Choroid plexus epithelial cell (primary cell): ENCODE measurements at regions not wholly inside any gene's neighbourhood (a gene's known extent, or its start where the extent isn't known, plus 50 kb on each side); places are given as distances from the start of the nearest gene placed in this dataset.
A peak's percentile ranks its signal among the peaks of the same experiment; 100 is the strongest.

Experiments
- DNase-seq: peaks from one replicate; pipeline ENCODE4 v3.0.0-alpha.2; 2010; ENCODE audit warnings: low read depth
- H3K4me3 ChIP-seq: 2 replicates; pipeline ENCODE4 v1.5.1; 2011; ENCODE audit warnings: low read depth, mild to moderate bottlenecking, control low read depth, low read length, moderate library complexity
- CTCF ChIP-seq: conservative IDR thresholded peaks from 2 replicates; pipeline ENCODE4 v1.5.1; 2011; ENCODE audit warnings: low read depth, mild to moderate bottlenecking, control low read depth, inconsistent platforms, low read length, moderate library complexity

GRCh38 chr1:239537795-239538194, 151.4 kb downstream of the CHRM3 start:
- no peak overlapping the region for H3K4me3 ChIP-seq
- no peak for TF ChIP-seq CTCF
- no peak for DNase-seq

GRCh38 chr1:239538239-239538988, 152.0 kb downstream of the CHRM3 start:
- DNase-seq, result no peak
- TF ChIP-seq CTCF, result no peak
- H3K4me3 ChIP-seq, result no peak overlapping the region

- no peak for TF ChIP-seq CTCF
- DNase-seq, result no peak
- no peak overlapping the region for H3K4me3 ChIP-seq
Observed at GRCh38 chr1:239539051-239539450, 152.7 kb downstream of the CHRM3 start.

- TF ChIP-seq CTCF, result no peak
- DNase-seq, result no peak
- no peak overlapping the region for H3K4me3 ChIP-seq
Observed at GRCh38 chr1:239539812-239540211, 153.4 kb downstream of the CHRM3 start.

GRCh38 chr1:239543873-239544272, 157.5 kb downstream of the CHRM3 start:
- no peak for DNase-seq
- H3K4me3 ChIP-seq, result no peak overlapping the region
- TF ChIP-seq CTCF, result no peak

- DNase-seq, result peak; percentile 31
- H3K4me3 ChIP-seq, result no peak overlapping the region
- no peak for TF ChIP-seq CTCF
Observed at GRCh38 chr1:239545466-239545865, 159.1 kb downstream of the CHRM3 start.

- TF ChIP-seq CTCF, result no peak
- no peak for DNase-seq
- H3K4me3 ChIP-seq, result no peak overlapping the region
Observed at GRCh38 chr1:239547987-239548386, 161.6 kb downstream of the CHRM3 start.
